Transverse colon (tissue), 3 donors: ENCODE measurements at regions not wholly inside any gene's neighbourhood (a gene's known extent, or its start where the extent isn't known, plus 50 kb on each side); places are given as distances from the start of the nearest gene placed in this dataset.

Experiments
- POLR2A ChIP-seq: fragments of 450-650 bp; IDR thresholded peaks from one replicate; pipeline ENCODE4 v1.6.1; 2016; ENCODE audit warnings: antibody characterized with exemption, mild to moderate bottlenecking, moderate library complexity
- TF ChIP-seq, protein P1 (sequence below), 5 experiments: fragments of 200-600 bp in 3 of 5; fragments of 450-650 bp in 2 of 5; sonication (generic) in 3 of 5; IDR thresholded peaks; 1 replicate in 2 of 5; 2 replicates in 3 of 5; pipeline ENCODE4 v1.5.1; 2016 to 2017; ENCODE audit warnings: antibody characterized with exemption in 5 of 5, inconsistent platforms in 3 of 5, mild to moderate bottlenecking in 2 of 5, moderate library complexity in 1 of 5

DNA sequence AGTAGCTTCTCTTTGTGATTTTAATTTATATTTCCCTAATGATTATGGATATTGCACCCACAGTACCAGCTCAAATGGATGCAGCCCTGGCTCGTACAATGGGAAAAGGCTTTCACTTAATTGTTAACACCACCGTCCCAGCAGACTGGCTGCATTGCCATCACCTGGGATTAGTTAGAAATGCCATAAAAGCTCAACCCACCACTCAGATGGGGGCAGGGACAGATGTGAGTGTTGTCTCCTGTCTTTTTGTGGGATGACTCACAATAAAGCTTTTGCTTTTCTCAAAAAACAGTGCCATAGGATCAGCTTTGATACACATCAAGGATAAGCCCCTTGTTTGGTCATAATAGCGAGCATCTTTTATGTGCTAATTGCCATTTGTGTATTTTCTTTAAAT is 729.1 kb downstream of the TNS3 start:
- no peak for TF ChIP-seq POLR2A
- TF ChIP-seq, protein P1, sequence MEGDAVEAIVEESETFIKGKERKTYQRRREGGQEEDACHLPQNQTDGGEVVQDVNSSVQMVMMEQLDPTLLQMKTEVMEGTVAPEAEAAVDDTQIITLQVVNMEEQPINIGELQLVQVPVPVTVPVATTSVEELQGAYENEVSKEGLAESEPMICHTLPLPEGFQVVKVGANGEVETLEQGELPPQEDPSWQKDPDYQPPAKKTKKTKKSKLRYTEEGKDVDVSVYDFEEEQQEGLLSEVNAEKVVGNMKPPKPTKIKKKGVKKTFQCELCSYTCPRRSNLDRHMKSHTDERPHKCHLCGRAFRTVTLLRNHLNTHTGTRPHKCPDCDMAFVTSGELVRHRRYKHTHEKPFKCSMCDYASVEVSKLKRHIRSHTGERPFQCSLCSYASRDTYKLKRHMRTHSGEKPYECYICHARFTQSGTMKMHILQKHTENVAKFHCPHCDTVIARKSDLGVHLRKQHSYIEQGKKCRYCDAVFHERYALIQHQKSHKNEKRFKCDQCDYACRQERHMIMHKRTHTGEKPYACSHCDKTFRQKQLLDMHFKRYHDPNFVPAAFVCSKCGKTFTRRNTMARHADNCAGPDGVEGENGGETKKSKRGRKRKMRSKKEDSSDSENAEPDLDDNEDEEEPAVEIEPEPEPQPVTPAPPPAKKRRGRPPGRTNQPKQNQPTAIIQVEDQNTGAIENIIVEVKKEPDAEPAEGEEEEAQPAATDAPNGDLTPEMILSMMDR (IDR thresholded peaks at IDR 0.05) = no peak
